Karpas-422 (cell line): ENCODE measurements at regions not wholly inside any gene's neighbourhood (a gene's known extent, or its start where the extent isn't known, plus 50 kb on each side); places are given as distances from the start of the nearest gene placed in this dataset.

Experiments
- DNase-seq: peaks from one replicate; pipeline ENCODE4 v3.0.0-alpha.2; 2015
- H2AFZ ChIP-seq: fragments of 200-600 bp; sonication (generic); 2 replicates; pipeline ENCODE4 v1.6.1; 2014; ENCODE audit warnings: antibody characterized with exemption, low read length, mixed read lengths
- H3K27ac ChIP-seq: fragments of 200-600 bp; sonication (generic); 2 replicates; pipeline ENCODE4 v1.5.1; 2014; ENCODE audit warnings: mild to moderate bottlenecking, low read length, moderate library complexity
- H3K27me3 ChIP-seq: fragments of 200-600 bp; sonication (generic); 2 replicates; pipeline ENCODE4 v1.6.1; 2014; ENCODE audit warnings: low read length, mixed read lengths
- H3K36me3 ChIP-seq: fragments of 200-600 bp; sonication (generic); 2 replicates; pipeline ENCODE4 v1.6.1; 2014; ENCODE audit warnings: low read length, mixed read lengths; ENCODE audit not compliant: insufficient read depth
- H3K4me1 ChIP-seq: fragments of 200-600 bp; sonication (generic); 2 replicates; pipeline ENCODE4 v1.6.1; 2014; ENCODE audit warnings: mild to moderate bottlenecking, low read length, mixed read lengths
- H3K4me2 ChIP-seq: fragments of 200-600 bp; sonication (generic); 2 replicates; pipeline ENCODE4 v1.6.1; 2014; ENCODE audit warnings: low read length, low read depth, mild to moderate bottlenecking; ENCODE audit not compliant: poor library complexity, severe bottlenecking
- H3K4me3 ChIP-seq: fragments of 200-600 bp; sonication (generic); 2 replicates; pipeline ENCODE4 v1.5.1; 2014; ENCODE audit warnings: mild to moderate bottlenecking, antibody characterized with exemption, low read length, mixed read lengths
- H3K79me2 ChIP-seq: fragments of 200-600 bp; sonication (generic); 2 replicates; pipeline ENCODE4 v1.6.1; 2014; ENCODE audit warnings: mild to moderate bottlenecking, low read length, mixed read lengths
- H3K9ac ChIP-seq: fragments of 200-600 bp; sonication (generic); 2 replicates; pipeline ENCODE4 v1.6.0; 2014; ENCODE audit warnings: low read length
- H3K9me2 ChIP-seq: fragments of 200-600 bp; sonication (generic), shearing (Covaris generic); replicated peaks from 2 replicates; pipeline ENCODE4 v1.6.0; 2014; ENCODE audit warnings: mild to moderate bottlenecking, low read length, moderate library complexity; ENCODE audit not compliant: insufficient read depth
- H3K9me3 ChIP-seq: fragments of 300-700, 200-600 bp; sonication (generic); 2 replicates; pipeline ENCODE4 v1.6.1; 2014; ENCODE audit warnings: low read length, mixed read lengths
- H4K20me1 ChIP-seq: fragments of 200-600 bp; sonication (generic); 2 replicates; pipeline ENCODE4 v1.6.1; 2014; ENCODE audit warnings: mild to moderate bottlenecking, antibody characterized with exemption, low read length, low read depth; ENCODE audit not compliant: insufficient read depth

- Histone ChIP-seq H3K79me2 (no peaks in the 10 kb centered on the region), H3K4me2 (no peak overlapping the region), H3K9me3 (no peaks in the 10 kb centered on the region), H3K9ac (no peak overlapping the region), H2AFZ (no peak overlapping the region), H3K4me3 (no peak overlapping the region), H3K27me3 (no peaks in the 10 kb centered on the region), H3K27ac (no peak overlapping the region), H4K20me1 (no peaks in the 10 kb centered on the region), H3K36me3 (no peaks in the 10 kb centered on the region), H3K9me2 (no peaks in the 10 kb centered on the region), H3K4me1 (no peaks in the 10 kb centered on the region)
- DNase-seq: no peak
Observed at GRCh38 chr12:19971361-19972280, 396.7 kb upstream of the PDE3A start.

GRCh38 chr12:19972325-19973288, 395.7 kb upstream of the PDE3A start:
- H3K9me3 ChIP-seq: no peaks in the 10 kb centered on the region
- H3K4me2 ChIP-seq: no peak overlapping the region
- no peaks in the 10 kb centered on the region for H3K79me2 ChIP-seq
- H4K20me1 ChIP-seq: no peaks in the 10 kb centered on the region
- H3K36me3 ChIP-seq: no peaks in the 10 kb centered on the region
- H3K9ac ChIP-seq: no peak overlapping the region
- H3K4me3 ChIP-seq: no peak overlapping the region
- no peak overlapping the region for H2AFZ ChIP-seq
- DNase-seq: no peak
- no peaks in the 10 kb centered on the region for H3K27me3 ChIP-seq
- H3K27ac ChIP-seq: no peak overlapping the region
- H3K4me1 ChIP-seq: no peaks in the 10 kb centered on the region
- no peaks in the 10 kb centered on the region for H3K9me2 ChIP-seq

- no peak overlapping the region for H3K4me3 ChIP-seq
- no peak overlapping the region for H2AFZ ChIP-seq
- no peak overlapping the region for H3K27ac ChIP-seq
- no peaks in the 10 kb centered on the region for H3K4me1 ChIP-seq
- H4K20me1 ChIP-seq: no peaks in the 10 kb centered on the region
- no peak overlapping the region for H3K9ac ChIP-seq
- H3K9me2 ChIP-seq: no peaks in the 10 kb centered on the region
- H3K9me3 ChIP-seq: no peaks in the 10 kb centered on the region
- H3K27me3 ChIP-seq: no peaks in the 10 kb centered on the region
- DNase-seq: no peak
- H3K79me2 ChIP-seq: no peaks in the 10 kb centered on the region
- H3K36me3 ChIP-seq: no peaks in the 10 kb centered on the region
- no peak overlapping the region for H3K4me2 ChIP-seq
Observed at GRCh38 chr12:19978193-19978592, 390.1 kb upstream of the PDE3A start.

GRCh38 chr12:19979584-19979983, 388.8 kb upstream of the PDE3A start:
- no peak for DNase-seq
- Histone ChIP-seq H3K4me1 (no peaks in the 10 kb centered on the region), H3K4me3 (no peak overlapping the region), H3K9me2 (no peaks in the 10 kb centered on the region), H3K27ac (no peak overlapping the region), H3K4me2 (no peak overlapping the region), H3K9me3 (no peaks in the 10 kb centered on the region), H3K27me3 (no peaks in the 10 kb centered on the region), H3K9ac (no peak overlapping the region), H3K79me2 (no peaks in the 10 kb centered on the region), H4K20me1 (no peaks in the 10 kb centered on the region), H2AFZ (no peak overlapping the region), H3K36me3 (no peaks in the 10 kb centered on the region)

- Histone ChIP-seq H3K9me2 (no peaks in the 10 kb centered on the region), H3K79me2 (no peaks in the 10 kb centered on the region), H3K4me2 (no peak overlapping the region), H3K36me3 (no peaks in the 10 kb centered on the region), H2AFZ (no peak overlapping the region), H3K27me3 (no peaks in the 10 kb centered on the region), H4K20me1 (no peaks in the 10 kb centered on the region), H3K27ac (no peak overlapping the region), H3K9ac (no peak overlapping the region), H3K4me3 (no peak overlapping the region), H3K9me3 (no peaks in the 10 kb centered on the region), H3K4me1 (no peaks in the 10 kb centered on the region)
- DNase-seq: no peak
Observed at GRCh38 chr12:19981944-19982343, 386.4 kb upstream of the PDE3A start.

GRCh38 chr12:19988001-19988400, 380.3 kb upstream of the PDE3A start:
- Histone ChIP-seq H3K4me3 (no peak overlapping the region), H4K20me1 (no peaks in the 10 kb centered on the region), H3K36me3 (no peaks in the 10 kb centered on the region), H3K9ac (no peak overlapping the region), H3K27me3 (no peaks in the 10 kb centered on the region), H3K9me2 (no peaks in the 10 kb centered on the region), H3K27ac (no peak overlapping the region), H3K4me2 (no peak overlapping the region), H3K9me3 (no peaks in the 10 kb centered on the region), H3K4me1 (no peaks in the 10 kb centered on the region), H2AFZ (no peak overlapping the region), H3K79me2 (no peaks in the 10 kb centered on the region)
- no peak for DNase-seq

- no peak overlapping the region for H2AFZ ChIP-seq
- H3K4me3 ChIP-seq: no peak overlapping the region
- H3K4me2 ChIP-seq: no peak overlapping the region
Observed at GRCh38 chr12:19988459-19988873, 379.9 kb upstream of the PDE3A start.

GRCh38 chr12:19988948-19989347, 379.4 kb upstream of the PDE3A start:
- no peaks in the 10 kb centered on the region for H3K4me1 ChIP-seq
- no peak for DNase-seq
- no peaks in the 10 kb centered on the region for H3K9me2 ChIP-seq
- no peaks in the 10 kb centered on the region for H3K36me3 ChIP-seq
- H3K4me3 ChIP-seq: no peak overlapping the region
- no peaks in the 10 kb centered on the region for H3K79me2 ChIP-seq
- H4K20me1 ChIP-seq: no peaks in the 10 kb centered on the region
- H3K27ac ChIP-seq: no peak overlapping the region
- no peaks in the 10 kb centered on the region for H3K27me3 ChIP-seq
- H3K9me3 ChIP-seq: 0 out of 2 replicates have a peak, but pooled peaks cover 3% of the 10 kb centered on the region
- H2AFZ ChIP-seq: no peak overlapping the region
- no peak overlapping the region for H3K4me2 ChIP-seq
- no peak overlapping the region for H3K9ac ChIP-seq

More at GRCh38 chr12:19988459-19988873, 379.9 kb upstream of the PDE3A start:
- no peaks in the 10 kb centered on the region for H3K27me3 ChIP-seq
- H3K9ac ChIP-seq: no peak overlapping the region
- H3K9me2 ChIP-seq: no peaks in the 10 kb centered on the region
- H3K4me1 ChIP-seq: no peaks in the 10 kb centered on the region
- H3K27ac ChIP-seq: no peak overlapping the region
- no peaks in the 10 kb centered on the region for H4K20me1 ChIP-seq
- no peaks in the 10 kb centered on the region for H3K79me2 ChIP-seq
- 0 out of 2 replicates have a peak, but pooled peaks cover 2% of the 10 kb centered on the region for H3K9me3 ChIP-seq
- H3K36me3 ChIP-seq: no peaks in the 10 kb centered on the region
- DNase-seq: no peak
